Upper lobe of left lung (tissue), 4 donors: ENCODE measurements at regions not wholly inside any gene's neighbourhood (a gene's known extent, or its start where the extent isn't known, plus 50 kb on each side); places are given as distances from the start of the nearest gene placed in this dataset.

Experiments used
- EP300 ChIP-seq, 4 donors: sonication (generic); formaldehyde crosslinking; IDR thresholded peaks; one replicate each; pipeline ENCODE4 v1.5.1; 2017; ENCODE audit warnings: antibody characterized with exemption in 4 of 4, control low read depth in 2 of 4
- POLR2A ChIP-seq, 4 donors: fragments of 450-650 bp; IDR thresholded peaks; one replicate each; pipeline ENCODE4 v1.5.1; 2016 to 2017; ENCODE audit warnings: antibody characterized with exemption in 4 of 4, mild to moderate bottlenecking in 2 of 4
- POLR2AphosphoS5 ChIP-seq, 2 donors: sonication (generic); formaldehyde crosslinking; IDR thresholded peaks; one replicate each; pipeline ENCODE4 v1.5.1; 2017; ENCODE audit warnings: antibody characterized with exemption in 2 of 2
- TF ChIP-seq, protein P1 (sequence below), 6 experiments: fragments of 450-650 bp in 4 of 6; fragments of 200-600 bp in 2 of 6; sonication (generic) in 2 of 6; IDR thresholded peaks; one replicate each; pipeline ENCODE4 v1.5.1; 2016 to 2019; ENCODE audit warnings: antibody characterized with exemption in 6 of 6

DNA sequence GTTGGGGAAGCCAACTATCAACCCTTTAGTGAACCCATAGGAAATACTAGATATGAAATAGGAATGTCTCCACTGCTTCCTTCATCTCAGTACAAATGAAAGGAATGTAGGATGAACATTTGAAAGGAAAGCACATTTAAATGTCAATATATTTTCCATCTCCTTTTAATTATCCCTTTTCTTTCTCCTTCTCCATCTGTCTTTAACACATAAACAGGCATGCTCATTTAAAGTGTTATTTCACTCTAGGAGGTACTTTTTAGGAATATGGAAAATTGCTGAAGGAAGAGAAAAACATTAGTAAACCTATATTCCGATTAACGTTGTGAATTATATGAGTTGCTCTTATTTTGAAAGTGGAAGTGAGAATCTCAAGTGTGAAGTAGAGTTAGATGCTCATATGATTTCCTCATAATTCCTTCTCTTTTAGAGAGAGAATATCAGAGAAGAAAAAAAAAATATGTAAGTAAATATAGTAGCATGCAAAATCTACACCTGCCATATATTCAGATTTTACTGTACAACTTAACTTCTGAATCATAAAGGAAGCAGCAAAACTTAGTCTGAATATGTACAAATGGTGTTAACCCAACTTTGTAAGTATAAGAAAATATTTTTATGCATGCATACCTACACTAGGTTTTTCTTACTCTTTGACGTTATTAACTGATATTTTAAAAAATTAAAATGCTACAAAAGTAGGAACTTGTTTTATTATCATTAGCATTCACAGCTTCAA, 406.9 kb upstream of the B3GALT2 start:
- no peak for TF ChIP-seq POLR2AphosphoS5 (IDR thresholded peaks at IDR 0.05)
- TF ChIP-seq, protein P1, sequence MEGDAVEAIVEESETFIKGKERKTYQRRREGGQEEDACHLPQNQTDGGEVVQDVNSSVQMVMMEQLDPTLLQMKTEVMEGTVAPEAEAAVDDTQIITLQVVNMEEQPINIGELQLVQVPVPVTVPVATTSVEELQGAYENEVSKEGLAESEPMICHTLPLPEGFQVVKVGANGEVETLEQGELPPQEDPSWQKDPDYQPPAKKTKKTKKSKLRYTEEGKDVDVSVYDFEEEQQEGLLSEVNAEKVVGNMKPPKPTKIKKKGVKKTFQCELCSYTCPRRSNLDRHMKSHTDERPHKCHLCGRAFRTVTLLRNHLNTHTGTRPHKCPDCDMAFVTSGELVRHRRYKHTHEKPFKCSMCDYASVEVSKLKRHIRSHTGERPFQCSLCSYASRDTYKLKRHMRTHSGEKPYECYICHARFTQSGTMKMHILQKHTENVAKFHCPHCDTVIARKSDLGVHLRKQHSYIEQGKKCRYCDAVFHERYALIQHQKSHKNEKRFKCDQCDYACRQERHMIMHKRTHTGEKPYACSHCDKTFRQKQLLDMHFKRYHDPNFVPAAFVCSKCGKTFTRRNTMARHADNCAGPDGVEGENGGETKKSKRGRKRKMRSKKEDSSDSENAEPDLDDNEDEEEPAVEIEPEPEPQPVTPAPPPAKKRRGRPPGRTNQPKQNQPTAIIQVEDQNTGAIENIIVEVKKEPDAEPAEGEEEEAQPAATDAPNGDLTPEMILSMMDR (IDR thresholded peaks at IDR 0.05): no peak
- no peak for TF ChIP-seq POLR2A (IDR thresholded peaks at IDR 0.05)
- no peak for TF ChIP-seq EP300 (IDR thresholded peaks at IDR 0.05)
